ENCODE measurements at regions not wholly inside any gene's neighbourhood (a gene's known extent, or its start where the extent isn't known, plus 50 kb on each side); places are given as distances from the start of the nearest gene placed in this dataset.

- TF ChIP-seq USF1 (IDR thresholded peaks at IDR 0.05) (no peak), CEBPB (IDR thresholded peaks at IDR 0.05) (no peak), TAF1 (IDR thresholded peaks at IDR 0.05; ENCODE audit: low read depth) (no peak), NFIC (IDR thresholded peaks at IDR 0.05) (no peak), FOXM1 (IDR thresholded peaks at IDR 0.05; ENCODE audit: borderline replicate concordance, low read depth) (no peak), MAX (IDR thresholded peaks at IDR 0.05) (no peak), EP300 (IDR thresholded peaks at IDR 0.05; ENCODE audit: borderline replicate concordance) (no peak), EGR1 (IDR thresholded peaks at IDR 0.05) (no peak)
These were observed 289.8 kb upstream of the IRAK1BP1 start for GRCh38 chr6:78577585-78577984.

All from Ishikawa (cell line).